ENCODE measurements at regions not wholly inside any gene's neighbourhood (a gene's known extent, or its start where the extent isn't known, plus 50 kb on each side); places are given as distances from the start of the nearest gene placed in this dataset.
"Not testable (repeated sequence)": the region's sequence is repeated elsewhere in the genome, so short reads cannot be mapped to it uniquely, and the experiment has no call there.

DNA sequence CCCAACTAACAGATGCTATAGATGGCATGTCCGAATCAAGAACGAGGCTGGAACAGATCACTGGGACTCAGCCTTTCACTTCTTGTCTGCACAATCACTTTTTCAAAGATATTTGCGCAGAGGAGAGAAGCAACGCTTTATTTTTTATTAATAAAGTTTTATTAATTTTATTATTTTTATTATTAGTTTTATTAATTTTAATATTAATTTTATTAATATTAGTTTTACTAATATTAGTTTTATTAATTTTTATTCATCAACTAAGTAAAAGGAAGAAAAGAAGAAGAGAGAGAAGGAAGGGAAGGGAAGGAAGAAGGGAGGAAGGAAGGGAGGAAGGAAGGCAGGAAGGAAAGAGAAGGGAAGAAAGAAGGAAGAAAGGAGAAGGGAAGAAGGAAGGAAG is 236.4 kb upstream of the HHIP start:
- no peak overlapping the region for H3K4me3 ChIP-seq (ENCODE audit: insufficient read depth, low read depth, low read length)

DNA sequence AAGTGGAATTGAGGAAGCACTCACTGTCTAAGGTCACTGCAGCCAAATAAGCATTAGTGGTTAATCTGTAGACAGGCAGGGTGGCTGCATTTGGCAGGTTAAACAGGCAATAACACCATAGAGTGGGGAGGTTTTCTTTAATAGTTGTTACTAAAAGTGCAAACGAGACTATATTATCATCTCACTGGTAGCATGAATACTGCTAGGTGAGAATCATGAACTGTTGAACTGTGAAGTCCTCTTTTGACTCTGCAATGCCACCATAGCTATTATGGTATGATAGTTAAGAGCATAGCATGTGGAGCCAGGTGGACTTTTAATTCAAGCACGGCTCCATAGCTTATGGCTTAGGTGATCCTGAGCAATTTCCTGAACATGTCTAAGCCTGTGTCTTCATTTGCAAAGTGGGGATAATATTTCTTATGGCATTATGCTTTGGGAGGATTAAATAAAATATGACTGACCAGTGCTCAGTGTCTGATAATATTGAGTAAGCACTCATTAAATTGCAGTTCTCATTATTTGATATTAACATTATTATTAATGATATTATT is 235.6 kb upstream of the HHIP start:
- H3K4me3 ChIP-seq (ENCODE audit: insufficient read depth, low read depth, low read length), result no peak overlapping the region
- H3K4me1 ChIP-seq (ENCODE audit: control insufficient read depth, insufficient read depth, low read length), result no peaks in the 10 kb centered on the region
- no peak overlapping the region for H3K27ac ChIP-seq (ENCODE audit: insufficient read depth, low read depth, low read length, poor library complexity, severe bottlenecking)
- no peaks in the 10 kb centered on the region for H3K36me3 ChIP-seq (ENCODE audit: control insufficient read depth, insufficient read depth, low read length)
- H3K27me3 ChIP-seq (ENCODE audit: control insufficient read depth, insufficient read depth, low read length, poor library complexity, severe bottlenecking), result no peaks in the 10 kb centered on the region
- no peaks in the 10 kb centered on the region for H3K9me3 ChIP-seq (ENCODE audit: control insufficient read depth, low read length)
- WGBS, 2 experiments, result 90 to 92% methylated on average over 2 of the region's 2 CpGs

More for the DNA sequence above, 236.4 kb upstream of the HHIP start:
- H3K27me3 ChIP-seq (ENCODE audit: control insufficient read depth, insufficient read depth, low read length, poor library complexity, severe bottlenecking), result no peaks in the 10 kb centered on the region
- H3K9me3 ChIP-seq (ENCODE audit: control insufficient read depth, low read length), result no peaks in the 10 kb centered on the region
- 93 to 94% methylated on average over 2 of the region's 4 CpGs for WGBS, 2 experiments
- H3K4me1 ChIP-seq (ENCODE audit: control insufficient read depth, insufficient read depth, low read length), result no peaks in the 10 kb centered on the region
- H3K27ac ChIP-seq (ENCODE audit: insufficient read depth, low read depth, low read length, poor library complexity, severe bottlenecking), result no peak overlapping the region
- no peaks in the 10 kb centered on the region for H3K36me3 ChIP-seq (ENCODE audit: control insufficient read depth, insufficient read depth, low read length)

DNA sequence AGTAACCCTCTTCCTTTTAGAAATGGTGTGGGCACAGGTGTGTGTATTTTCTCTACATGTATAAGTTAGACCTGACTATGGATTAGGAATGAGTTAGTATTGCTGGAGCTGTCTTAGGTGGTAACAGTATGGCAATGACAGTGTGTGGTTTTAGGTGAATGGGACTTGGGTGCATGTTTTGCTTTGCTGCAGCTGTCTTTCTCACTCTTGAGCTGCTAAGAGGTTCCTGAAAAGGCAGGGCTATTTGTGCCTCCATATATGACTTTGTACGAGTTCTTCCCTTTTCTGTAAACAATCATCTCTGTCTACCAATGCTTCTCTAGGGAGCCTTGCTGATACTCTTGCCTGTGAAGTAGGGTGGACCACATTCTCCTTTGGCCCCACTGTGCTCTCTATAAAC is 234.8 kb upstream of the HHIP start:
- Histone ChIP-seq H3K27ac (ENCODE audit: insufficient read depth, low read depth, low read length, poor library complexity, severe bottlenecking) (no peak overlapping the region), H3K4me3 (ENCODE audit: insufficient read depth, low read depth, low read length) (no peak overlapping the region), H3K9me3 (ENCODE audit: control insufficient read depth, low read length) (no peaks in the 10 kb centered on the region), H3K27me3 (ENCODE audit: control insufficient read depth, insufficient read depth, low read length, poor library complexity, severe bottlenecking) (no peaks in the 10 kb centered on the region), H3K4me1 (ENCODE audit: control insufficient read depth, insufficient read depth, low read length) (no peaks in the 10 kb centered on the region), H3K36me3 (ENCODE audit: control insufficient read depth, insufficient read depth, low read length) (no peaks in the 10 kb centered on the region)
- WGBS, 2 experiments, result 92 to 93% methylated on average over 1 of the region's 1 CpG

DNA sequence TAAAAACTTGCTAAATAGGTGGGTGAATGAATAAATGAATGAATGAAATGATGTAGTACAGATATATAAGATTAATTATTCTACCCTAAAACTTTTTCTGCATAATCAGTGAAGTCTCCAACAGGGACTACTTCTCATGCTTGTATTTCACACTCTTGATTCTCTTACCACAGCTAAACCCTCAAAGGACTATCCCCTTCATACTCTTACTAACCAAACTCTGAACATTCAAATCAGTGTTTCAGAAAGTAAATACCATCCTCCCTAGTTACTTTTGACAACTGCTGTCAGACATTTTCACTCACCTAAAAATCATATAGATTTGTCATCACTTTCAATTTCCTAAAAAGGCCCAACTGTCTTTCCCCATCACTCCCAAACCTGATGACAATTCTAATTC is 234.3 kb upstream of the HHIP start:
- Histone ChIP-seq H3K27me3 (ENCODE audit: control insufficient read depth, insufficient read depth, low read length, poor library complexity, severe bottlenecking) (no peaks in the 10 kb centered on the region), H3K4me1 (ENCODE audit: control insufficient read depth, insufficient read depth, low read length) (no peaks in the 10 kb centered on the region), H3K36me3 (ENCODE audit: control insufficient read depth, insufficient read depth, low read length) (no peaks in the 10 kb centered on the region), H3K4me3 (ENCODE audit: insufficient read depth, low read depth, low read length) (no peak overlapping the region), H3K27ac (ENCODE audit: insufficient read depth, low read depth, low read length, poor library complexity, severe bottlenecking) (no peak overlapping the region), H3K9me3 (ENCODE audit: control insufficient read depth, low read length) (no peaks in the 10 kb centered on the region)

DNA sequence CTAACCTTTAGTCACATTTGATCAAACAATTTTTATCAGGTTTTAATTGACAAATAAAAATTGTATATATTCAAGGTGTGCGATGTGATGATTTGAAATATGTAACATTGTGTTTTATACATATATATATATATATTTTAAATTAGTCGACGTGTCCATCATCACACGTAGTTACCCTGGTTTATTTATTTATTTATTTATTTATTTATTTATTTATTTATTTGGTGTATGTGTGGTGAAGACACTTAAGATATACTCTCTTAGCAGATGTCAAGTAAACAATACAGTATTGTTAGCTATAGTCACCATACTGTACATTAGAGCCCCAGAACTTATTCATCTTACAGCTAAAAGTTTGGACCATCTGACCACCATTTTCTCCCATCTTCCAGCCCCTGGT is 224.9 kb upstream of the HHIP start:
- Histone ChIP-seq H3K27me3 (ENCODE audit: control insufficient read depth, insufficient read depth, low read length, poor library complexity, severe bottlenecking) (no peaks in the 10 kb centered on the region), H3K9me3 (ENCODE audit: control insufficient read depth, low read length) (no peaks in the 10 kb centered on the region), H3K36me3 (ENCODE audit: control insufficient read depth, insufficient read depth, low read length) (no peaks in the 10 kb centered on the region), H3K27ac (ENCODE audit: insufficient read depth, low read depth, low read length, poor library complexity, severe bottlenecking) (no peak overlapping the region), H3K4me1 (ENCODE audit: control insufficient read depth, insufficient read depth, low read length) (no peaks in the 10 kb centered on the region), H3K4me3 (ENCODE audit: insufficient read depth, low read depth, low read length) (no peak overlapping the region)
- no CpG with 5 or more reads among the region's 4 CpGs for WGBS, 2 experiments

DNA sequence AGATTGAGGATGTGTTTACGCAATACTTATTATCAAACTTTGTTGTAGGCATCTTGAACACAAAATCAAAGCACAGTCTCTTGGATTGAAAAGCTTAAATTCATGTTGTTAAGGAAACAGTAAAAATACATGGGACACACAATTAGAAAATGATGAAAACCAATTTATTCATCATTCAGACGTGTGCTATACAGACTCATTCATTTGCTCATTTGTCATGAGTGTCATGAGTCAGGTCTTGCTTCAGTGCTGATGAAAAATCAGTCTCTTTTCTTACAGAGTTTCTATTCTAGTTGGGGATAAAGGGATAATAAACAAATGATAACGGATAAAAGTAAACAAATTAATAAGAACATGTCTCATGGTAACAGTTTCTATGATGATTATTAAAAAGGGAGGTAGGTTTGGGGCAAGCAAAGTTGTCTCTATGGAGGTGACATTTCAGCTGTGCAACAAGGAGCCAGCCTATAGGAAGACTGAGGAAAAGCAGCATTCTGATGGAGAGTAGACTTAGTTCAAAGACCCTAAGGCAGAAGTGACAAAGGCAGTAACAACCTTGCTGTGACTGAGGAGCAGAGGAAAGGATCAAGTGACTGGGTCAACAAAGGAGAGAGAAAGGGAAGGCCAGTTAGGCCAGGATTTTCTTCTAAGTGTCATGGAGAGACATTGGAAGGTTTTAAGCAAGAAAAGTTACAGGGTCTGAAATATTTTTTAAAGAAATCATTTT is 224.0 kb upstream of the HHIP start:
- H3K4me3 ChIP-seq (ENCODE audit: insufficient read depth, low read depth, low read length), result no peak overlapping the region
- H3K27me3 ChIP-seq (ENCODE audit: control insufficient read depth, insufficient read depth, low read length, poor library complexity, severe bottlenecking), result no peaks in the 10 kb centered on the region
- peak overlapping the region; percentile 17 for H3K27ac ChIP-seq (ENCODE audit: insufficient read depth, low read depth, low read length, poor library complexity, severe bottlenecking)
- WGBS, 2 experiments, result 93 to 94% methylated on average over 2 to 3 of the region's 3 CpGs
- H3K9me3 ChIP-seq (ENCODE audit: control insufficient read depth, low read length), result no peaks in the 10 kb centered on the region
- no peaks in the 10 kb centered on the region for H3K4me1 ChIP-seq (ENCODE audit: control insufficient read depth, insufficient read depth, low read length)
- H3K36me3 ChIP-seq (ENCODE audit: control insufficient read depth, insufficient read depth, low read length), result no peaks in the 10 kb centered on the region

DNA sequence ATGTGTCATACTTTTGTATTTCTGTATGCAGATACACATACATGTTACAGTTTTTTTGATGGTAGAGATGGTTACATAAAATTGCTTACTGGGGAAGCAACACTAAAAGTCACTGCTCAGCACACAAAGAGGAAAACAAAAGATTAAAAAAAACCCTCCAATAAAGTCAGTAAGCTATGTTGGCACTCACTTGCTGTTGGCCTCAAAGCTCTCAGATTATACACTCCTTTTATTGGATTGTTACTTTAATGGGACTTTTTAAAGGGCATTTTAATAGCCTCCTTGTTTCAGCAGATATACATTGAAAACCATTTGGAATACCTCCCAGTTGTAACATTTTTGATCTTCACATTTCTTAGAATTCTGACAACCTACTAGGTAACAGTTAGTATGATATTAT is 222.0 kb upstream of the HHIP start:
- no peaks in the 10 kb centered on the region for H3K9me3 ChIP-seq (ENCODE audit: control insufficient read depth, low read length)
- no peak overlapping the region for H3K27ac ChIP-seq (ENCODE audit: insufficient read depth, low read depth, low read length, poor library complexity, severe bottlenecking)
- H3K4me3 ChIP-seq (ENCODE audit: insufficient read depth, low read depth, low read length), result no peak overlapping the region
- no peaks in the 10 kb centered on the region for H3K27me3 ChIP-seq (ENCODE audit: control insufficient read depth, insufficient read depth, low read length, poor library complexity, severe bottlenecking)
- H3K4me1 ChIP-seq (ENCODE audit: control insufficient read depth, insufficient read depth, low read length), result no peaks in the 10 kb centered on the region
- no peaks in the 10 kb centered on the region for H3K36me3 ChIP-seq (ENCODE audit: control insufficient read depth, insufficient read depth, low read length)

DNA sequence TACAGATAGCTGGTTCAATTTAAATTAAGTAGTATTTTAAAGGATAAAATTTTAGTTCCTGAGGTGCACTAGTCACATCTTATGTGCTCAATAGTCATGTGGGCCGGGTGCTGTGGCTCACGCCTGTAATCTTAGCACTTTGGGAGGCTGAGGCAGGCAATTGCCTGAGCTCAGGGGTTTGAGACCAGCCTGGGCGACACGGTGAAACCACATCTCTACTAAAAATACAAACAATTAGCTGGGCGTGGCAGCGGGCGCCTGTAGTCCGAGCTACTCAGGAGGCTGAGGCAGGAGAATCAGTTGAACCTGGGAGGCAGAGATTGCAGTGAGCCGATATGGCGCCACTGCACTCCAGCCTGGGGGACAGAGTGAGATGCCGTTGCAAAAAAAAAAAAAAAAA is 219.9 kb upstream of the HHIP start:
- 92 to 93% methylated on average over 11 of the region's 11 CpGs for WGBS, 2 experiments
- H3K27ac ChIP-seq (ENCODE audit: insufficient read depth, low read depth, low read length, poor library complexity, severe bottlenecking); H3K4me1 ChIP-seq (ENCODE audit: control insufficient read depth, insufficient read depth, low read length); H3K9me3 ChIP-seq (ENCODE audit: control insufficient read depth, low read length); H3K36me3 ChIP-seq (ENCODE audit: control insufficient read depth, insufficient read depth, low read length); H3K4me3 ChIP-seq (ENCODE audit: insufficient read depth, low read depth, low read length); H3K27me3 ChIP-seq (ENCODE audit: control insufficient read depth, insufficient read depth, low read length, poor library complexity, severe bottlenecking): not testable (repeated sequence)

DNA sequence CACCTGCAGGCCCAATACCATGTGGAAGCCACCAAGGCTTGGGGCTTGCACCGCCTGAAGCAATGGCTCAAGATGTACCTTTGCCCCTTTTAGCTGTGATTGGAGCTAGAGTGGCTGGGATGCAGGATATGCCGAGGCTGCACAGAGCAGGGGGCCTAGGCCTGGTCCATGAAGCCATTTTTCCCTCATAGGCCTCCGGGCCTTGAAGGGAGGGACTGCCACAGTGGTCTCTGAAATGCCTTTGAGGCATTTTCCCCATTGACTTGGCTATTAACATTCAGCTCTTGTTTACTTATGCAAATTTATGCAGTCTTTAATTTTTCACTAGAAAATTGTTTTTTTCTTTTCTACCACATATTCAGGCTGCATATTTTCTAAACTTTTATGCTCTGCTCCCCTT is 203.2 kb upstream of the HHIP start:
- H3K27me3 ChIP-seq (ENCODE audit: control insufficient read depth, insufficient read depth, low read length, poor library complexity, severe bottlenecking), result no peaks in the 10 kb centered on the region
- no peaks in the 10 kb centered on the region for H3K9me3 ChIP-seq (ENCODE audit: control insufficient read depth, low read length)
- H3K4me3 ChIP-seq (ENCODE audit: insufficient read depth, low read depth, low read length), result no peak overlapping the region
- 87 to 93% methylated on average over 3 of the region's 3 CpGs for WGBS, 2 experiments
- H3K36me3 ChIP-seq (ENCODE audit: control insufficient read depth, insufficient read depth, low read length), result no peaks in the 10 kb centered on the region
- H3K27ac ChIP-seq (ENCODE audit: insufficient read depth, low read depth, low read length, poor library complexity, severe bottlenecking), result no peak overlapping the region
- no peaks in the 10 kb centered on the region for H3K4me1 ChIP-seq (ENCODE audit: control insufficient read depth, insufficient read depth, low read length)

DNA sequence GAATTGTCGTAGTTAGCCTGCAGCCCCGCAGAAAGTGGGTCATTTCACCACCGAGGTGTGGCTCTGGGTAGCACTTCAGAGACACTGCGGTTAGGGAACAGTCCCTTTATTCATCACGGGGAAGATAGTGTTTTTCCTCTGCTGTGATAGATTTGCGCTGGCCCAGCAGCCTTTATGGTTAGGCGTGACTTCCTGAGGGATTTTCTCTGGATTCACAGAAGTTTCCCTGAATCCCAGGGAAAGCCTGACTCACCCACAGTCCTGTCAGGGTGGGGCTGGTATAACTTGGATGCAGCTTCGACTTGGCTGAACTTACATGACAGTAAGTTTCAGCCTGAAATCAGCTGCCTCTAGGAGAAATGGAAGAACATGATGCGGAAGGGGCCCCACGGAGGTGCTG is 196.3 kb upstream of the HHIP start:
- no peaks in the 10 kb centered on the region for H3K9me3 ChIP-seq (ENCODE audit: control insufficient read depth, low read length)
- no peak overlapping the region for H3K4me3 ChIP-seq (ENCODE audit: insufficient read depth, low read depth, low read length)
- H3K27ac ChIP-seq (ENCODE audit: insufficient read depth, low read depth, low read length, poor library complexity, severe bottlenecking), result no peak overlapping the region
- H3K27me3 ChIP-seq (ENCODE audit: control insufficient read depth, insufficient read depth, low read length, poor library complexity, severe bottlenecking), result no peaks in the 10 kb centered on the region
- no peaks in the 10 kb centered on the region for H3K4me1 ChIP-seq (ENCODE audit: control insufficient read depth, insufficient read depth, low read length)
- no peaks in the 10 kb centered on the region for H3K36me3 ChIP-seq (ENCODE audit: control insufficient read depth, insufficient read depth, low read length)
- 90 to 94% methylated on average over 10 of the region's 10 CpGs for WGBS, 2 experiments

DNA sequence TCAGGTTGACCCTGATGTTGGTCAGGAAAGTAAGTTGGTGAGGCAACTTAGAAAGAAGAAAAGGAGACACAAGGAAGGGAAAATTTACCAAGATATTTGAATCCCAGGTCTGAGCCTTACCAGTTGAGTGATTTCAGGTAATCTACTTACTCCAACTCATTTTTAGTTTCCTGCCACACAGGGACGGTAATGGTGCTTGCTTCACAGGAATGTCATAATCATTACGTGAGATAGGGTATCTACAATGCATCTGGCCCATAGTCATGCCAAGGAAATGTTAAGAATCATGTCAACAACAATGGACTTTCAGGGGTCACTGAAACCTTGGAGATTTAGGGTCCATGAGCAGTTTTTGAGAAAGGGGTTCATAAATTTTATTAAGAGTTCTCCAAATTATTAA is 195.4 kb upstream of the HHIP start:
- Histone ChIP-seq H3K4me3 (ENCODE audit: insufficient read depth, low read depth, low read length) (no peak overlapping the region), H3K27me3 (ENCODE audit: control insufficient read depth, insufficient read depth, low read length, poor library complexity, severe bottlenecking) (no peaks in the 10 kb centered on the region), H3K36me3 (ENCODE audit: control insufficient read depth, insufficient read depth, low read length) (no peaks in the 10 kb centered on the region), H3K4me1 (ENCODE audit: control insufficient read depth, insufficient read depth, low read length) (no peaks in the 10 kb centered on the region), H3K27ac (ENCODE audit: insufficient read depth, low read depth, low read length, poor library complexity, severe bottlenecking) (no peak overlapping the region), H3K9me3 (ENCODE audit: control insufficient read depth, low read length) (no peaks in the 10 kb centered on the region)
- WGBS, 2 experiments, result 99 to 100% methylated on average over 2 of the region's 2 CpGs

Data from ectodermal cell (in vitro differentiated cells).